Neural progenitor cell (in vitro differentiated cells): ENCODE measurements at regions not wholly inside any gene's neighbourhood (a gene's known extent, or its start where the extent isn't known, plus 50 kb on each side); places are given as distances from the start of the nearest gene placed in this dataset.

Source experiments
- CTCF ChIP-seq: fragments of 200-600 bp; sonication (generic); IDR thresholded peaks from 2 replicates; pipeline ENCODE4 v1.5.1; 2017; ENCODE audit warnings: antibody characterized with exemption, mild to moderate bottlenecking
- EZH2 ChIP-seq: fragments of 200-600 bp; sonication (generic); IDR thresholded peaks from 2 replicates; pipeline ENCODE4 v1.6.1; 2017; ENCODE audit warnings: antibody characterized with exemption, mild to moderate bottlenecking, moderate library complexity
- EZH2phosphoT487 ChIP-seq: fragments of 200-600 bp; sonication (generic); IDR thresholded peaks from 2 replicates; pipeline ENCODE4 v1.6.1; 2017; ENCODE audit warnings: antibody characterized with exemption

GRCh38 chr14:35456261-35456660, 51.7 kb upstream of the NFKBIA start:
- no peak for TF ChIP-seq CTCF
- no peak for TF ChIP-seq EZH2
- TF ChIP-seq EZH2phosphoT487: no peak
